Renal cortex interstitium (tissue), 11 donors: ENCODE measurements at regions not wholly inside any gene's neighbourhood (a gene's known extent, or its start where the extent isn't known, plus 50 kb on each side); places are given as distances from the start of the nearest gene placed in this dataset.

ENCODE experiments used
- DNase-seq, 11 donors: peaks; one replicate each; pipeline ENCODE4 v3.0.0-alpha.2; 2013; ENCODE audit warnings: low read depth in 9 of 11, low spot score in 4 of 11; ENCODE audit errors: extremely low read depth in 1 of 11

- no peak for DNase-seq
Observed at GRCh38 chr19:31612873-31613272, 263.6 kb upstream of the TSHZ3 start.

GRCh38 chr19:31613683-31614219, 264.5 kb upstream of the TSHZ3 start:
- DNase-seq, result no peak

GRCh38 chr19:31616031-31616430, 266.8 kb upstream of the TSHZ3 start:
- no peak for DNase-seq

GRCh38 chr19:31617010-31617585, 267.9 kb upstream of the TSHZ3 start:
- no peak for DNase-seq

- no peak for DNase-seq
Observed at GRCh38 chr19:31625056-31625455, 275.8 kb upstream of the TSHZ3 start.

GRCh38 chr19:31625575-31625974, 276.3 kb upstream of the TSHZ3 start:
- DNase-seq, result no peak

- DNase-seq, result no peak
Observed at GRCh38 chr19:31626941-31627340, 277.7 kb upstream of the TSHZ3 start.

- peak in 1 of 11 donors; percentile 4 for DNase-seq
Observed at GRCh38 chr19:31627620-31628365, 278.6 kb upstream of the TSHZ3 start.

- no peak for DNase-seq
Observed at GRCh38 chr19:31629579-31630363, 280.5 kb upstream of the TSHZ3 start.

- DNase-seq, result no peak
Observed at GRCh38 chr19:31633014-31633413, 283.8 kb upstream of the TSHZ3 start.

GRCh38 chr19:31639306-31639705, 290.1 kb upstream of the TSHZ3 start:
- DNase-seq, result no peak

GRCh38 chr19:31641591-31641990, 292.4 kb upstream of the TSHZ3 start:
- DNase-seq, result no peak

- DNase-seq, result no peak
Observed at GRCh38 chr19:31648347-31648746, 299.1 kb upstream of the TSHZ3 start.

- no peak for DNase-seq
Observed at GRCh38 chr19:31656507-31656906, 307.3 kb upstream of the TSHZ3 start.

- no peak for DNase-seq
Observed at GRCh38 chr19:31658993-31659896, 310.0 kb upstream of the TSHZ3 start.

GRCh38 chr19:31659897-31660210, 310.6 kb upstream of the TSHZ3 start:
- DNase-seq, result no peak

GRCh38 chr19:31664096-31664495, 314.9 kb upstream of the TSHZ3 start:
- no peak for DNase-seq

GRCh38 chr19:31664997-31665396, 315.8 kb upstream of the TSHZ3 start:
- DNase-seq, result no peak

GRCh38 chr19:31666126-31666525, 316.9 kb upstream of the TSHZ3 start:
- DNase-seq, result no peak
